Activated B cell treated with CpG ODN at 0.5 μM for 24 hours (primary cell): ENCODE measurements at regions not wholly inside any gene's neighbourhood (a gene's known extent, or its start where the extent isn't known, plus 50 kb on each side); places are given as distances from the start of the nearest gene placed in this dataset.

ENCODE experiments used
- ATAC-seq: fragments of 200-7000 bp; cut with Tn5 transposase; one replicate; pipeline ENCODE4 v1.10.0; 2021; ENCODE audit warnings: low read depth, mild to moderate bottlenecking, moderate library complexity
- CTCF ChIA-PET: fragments of 350-600 bp; sonication (Branson Sonifier 250); formaldehyde crosslinking; loops from one replicate; lab custom pipeline; 2021; ENCODE audit warnings: antibody characterized with exemption; lab: Charles Lee
- POLR2A ChIA-PET: fragments of 350-600 bp; sonication (Branson Sonifier 250); formaldehyde crosslinking; loops from one replicate; lab custom pipeline; 2021; ENCODE audit warnings: antibody characterized with exemption; lab: Charles Lee
- DNase-seq: peaks from one replicate; pipeline ENCODE4 v3.0.0; 2022
- H3K27ac Mint-ChIP-seq: one replicate; pipeline ENCODE4 v1.8.0; 2020; ENCODE audit warnings: mixed read lengths
- H3K27me3 Mint-ChIP-seq: one replicate; pipeline ENCODE4 v1.8.0; 2021; ENCODE audit warnings: mixed read lengths
- H3K36me3 Mint-ChIP-seq: one replicate; pipeline ENCODE4 v1.8.0; 2021; ENCODE audit warnings: low read depth, mixed read lengths
- H3K4me1 Mint-ChIP-seq: one replicate; pipeline ENCODE4 v1.8.0; 2021; ENCODE audit warnings: mixed read lengths
- H3K4me3 Mint-ChIP-seq: one replicate; pipeline ENCODE4 v1.8.0; 2020; ENCODE audit warnings: mild to moderate bottlenecking, mixed read lengths
- H3K9me3 Mint-ChIP-seq: one replicate; pipeline ENCODE4 v1.8.0; 2020; ENCODE audit warnings: mixed read lengths
- intact Hi-C: fragments of 100-400 bp; cut with micrococcal nuclease; formaldehyde crosslinking; loops from one replicate; pipeline ENCODE4 v1.15.1; 2024
- TF ChIP-seq, protein P1 (sequence below): fragments of 200-600 bp; IDR thresholded peaks from one replicate; pipeline ENCODE4 v1.8.0; 2022; ENCODE audit warnings: antibody characterized with exemption, mild to moderate bottlenecking

DNA sequence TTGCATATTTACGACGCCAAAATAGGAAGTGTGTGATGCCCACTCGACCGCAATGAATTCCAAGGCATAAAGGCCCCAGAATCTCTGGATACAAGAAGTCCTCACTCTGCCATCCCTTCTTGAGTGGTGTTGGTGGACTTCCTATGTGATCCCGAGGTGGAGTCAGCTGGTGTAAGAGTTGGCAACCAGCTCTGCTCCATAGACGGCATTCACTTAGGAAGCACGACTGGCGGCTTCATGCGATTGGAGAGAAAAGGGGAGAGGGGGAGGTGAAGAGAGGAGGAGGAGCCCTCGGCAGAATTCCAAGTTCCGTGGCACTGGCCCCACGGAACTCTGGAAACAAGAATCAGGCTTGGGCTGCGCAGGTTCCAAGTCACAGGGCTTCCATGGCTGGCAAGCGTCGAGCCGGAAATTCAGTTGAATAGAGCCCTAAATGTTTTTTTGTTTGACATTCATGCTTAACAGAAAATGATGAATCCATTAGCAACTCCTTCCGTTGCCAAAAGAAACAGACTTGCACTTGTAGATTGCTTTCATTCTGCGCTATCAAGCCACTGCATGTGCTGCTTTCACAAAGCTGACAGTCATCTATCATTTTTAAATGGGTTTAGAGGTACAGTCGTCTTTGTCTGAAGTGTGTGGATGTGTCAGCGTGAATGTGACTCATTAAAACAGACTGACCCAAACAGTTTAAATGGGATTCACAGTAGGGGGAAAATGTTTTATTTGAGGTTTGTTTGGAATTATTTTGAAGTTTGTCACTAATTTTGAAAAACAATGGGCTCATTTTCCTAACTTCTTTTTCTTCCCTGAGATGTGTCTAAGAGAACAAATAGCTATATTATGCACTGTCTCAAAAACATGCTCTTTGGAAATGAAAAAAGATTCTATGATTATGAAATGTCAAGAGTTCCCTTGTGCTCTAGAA is 428.3 kb upstream of the ATP11B start:
- TF ChIP-seq, protein P1, sequence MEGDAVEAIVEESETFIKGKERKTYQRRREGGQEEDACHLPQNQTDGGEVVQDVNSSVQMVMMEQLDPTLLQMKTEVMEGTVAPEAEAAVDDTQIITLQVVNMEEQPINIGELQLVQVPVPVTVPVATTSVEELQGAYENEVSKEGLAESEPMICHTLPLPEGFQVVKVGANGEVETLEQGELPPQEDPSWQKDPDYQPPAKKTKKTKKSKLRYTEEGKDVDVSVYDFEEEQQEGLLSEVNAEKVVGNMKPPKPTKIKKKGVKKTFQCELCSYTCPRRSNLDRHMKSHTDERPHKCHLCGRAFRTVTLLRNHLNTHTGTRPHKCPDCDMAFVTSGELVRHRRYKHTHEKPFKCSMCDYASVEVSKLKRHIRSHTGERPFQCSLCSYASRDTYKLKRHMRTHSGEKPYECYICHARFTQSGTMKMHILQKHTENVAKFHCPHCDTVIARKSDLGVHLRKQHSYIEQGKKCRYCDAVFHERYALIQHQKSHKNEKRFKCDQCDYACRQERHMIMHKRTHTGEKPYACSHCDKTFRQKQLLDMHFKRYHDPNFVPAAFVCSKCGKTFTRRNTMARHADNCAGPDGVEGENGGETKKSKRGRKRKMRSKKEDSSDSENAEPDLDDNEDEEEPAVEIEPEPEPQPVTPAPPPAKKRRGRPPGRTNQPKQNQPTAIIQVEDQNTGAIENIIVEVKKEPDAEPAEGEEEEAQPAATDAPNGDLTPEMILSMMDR: no peak
- intact Hi-C loops: no loop called here
- no peaks in the 10 kb centered on the region for H3K4me1 Mint-ChIP-seq
- H3K27ac Mint-ChIP-seq: no peak overlapping the region
- H3K4me3 Mint-ChIP-seq: no peak overlapping the region
- no peaks in the 10 kb centered on the region for H3K36me3 Mint-ChIP-seq
- ATAC-seq (no peak), DNase-seq (no peak)
- H3K27me3 Mint-ChIP-seq: no peaks in the 10 kb centered on the region
- H3K9me3 Mint-ChIP-seq: no peaks in the 10 kb centered on the region
- CTCF ChIA-PET: no interaction called here
- POLR2A ChIA-PET: no interaction called here

DNA sequence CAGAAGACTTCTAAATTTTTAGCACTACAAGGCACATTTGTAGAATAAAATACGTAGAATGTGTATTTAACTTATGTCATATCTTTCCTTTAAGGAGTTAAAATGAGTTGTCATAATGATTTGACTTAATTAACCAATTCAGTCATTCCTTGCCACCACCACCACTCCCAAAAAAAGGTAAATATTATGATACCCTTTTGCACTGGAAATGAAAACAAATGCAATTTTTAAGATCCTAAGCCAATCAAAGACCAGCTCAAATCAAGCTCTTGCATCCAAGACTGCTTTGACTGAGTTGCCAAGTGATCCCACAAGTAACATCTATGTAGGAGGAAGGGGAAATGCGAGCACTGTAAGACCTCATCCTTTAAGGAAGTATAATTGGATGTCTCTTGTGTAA is 426.6 kb upstream of the ATP11B start:
- Mint-ChIP-seq H3K4me3 (no peak overlapping the region), H3K36me3 (no peaks in the 10 kb centered on the region), H3K27ac (no peak overlapping the region), H3K4me1 (no peaks in the 10 kb centered on the region), H3K27me3 (no peaks in the 10 kb centered on the region), H3K9me3 (no peaks in the 10 kb centered on the region)
- ChIA-PET CTCF (no interaction called here), POLR2A (no interaction called here)
- ATAC-seq (no peak), DNase-seq (no peak)
- intact Hi-C loops: no loop called here
- TF ChIP-seq, protein P1: no peak

DNA sequence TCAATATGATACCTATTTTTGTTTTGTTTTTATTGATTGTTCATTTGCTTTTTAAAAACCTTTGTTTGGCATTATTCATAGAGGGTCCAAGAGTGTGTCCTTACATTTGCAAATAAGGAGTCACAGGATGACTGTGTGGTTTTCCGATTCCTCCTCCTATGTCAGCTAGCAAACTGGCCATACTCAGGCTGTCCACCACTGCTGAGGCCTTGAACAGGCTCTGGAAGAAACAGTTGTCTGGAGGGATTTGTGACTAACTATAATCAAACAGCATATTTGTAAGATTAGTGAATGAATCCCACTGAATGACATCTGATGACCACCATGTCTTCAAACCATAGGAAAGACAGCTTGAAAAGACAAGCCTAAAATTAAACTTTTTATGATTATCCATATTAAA is 423.4 kb upstream of the ATP11B start:
- ChIA-PET CTCF (no interaction called here), POLR2A (no interaction called here)
- H3K27me3 Mint-ChIP-seq: no peaks in the 10 kb centered on the region
- ATAC-seq (no peak), DNase-seq (no peak)
- no peaks in the 10 kb centered on the region for H3K9me3 Mint-ChIP-seq
- H3K4me3 Mint-ChIP-seq: no peak overlapping the region
- TF ChIP-seq, protein P1: no peak
- intact Hi-C loops: no loop called here
- H3K36me3 Mint-ChIP-seq: no peaks in the 10 kb centered on the region
- H3K27ac Mint-ChIP-seq: no peak overlapping the region
- H3K4me1 Mint-ChIP-seq: no peaks in the 10 kb centered on the region

DNA sequence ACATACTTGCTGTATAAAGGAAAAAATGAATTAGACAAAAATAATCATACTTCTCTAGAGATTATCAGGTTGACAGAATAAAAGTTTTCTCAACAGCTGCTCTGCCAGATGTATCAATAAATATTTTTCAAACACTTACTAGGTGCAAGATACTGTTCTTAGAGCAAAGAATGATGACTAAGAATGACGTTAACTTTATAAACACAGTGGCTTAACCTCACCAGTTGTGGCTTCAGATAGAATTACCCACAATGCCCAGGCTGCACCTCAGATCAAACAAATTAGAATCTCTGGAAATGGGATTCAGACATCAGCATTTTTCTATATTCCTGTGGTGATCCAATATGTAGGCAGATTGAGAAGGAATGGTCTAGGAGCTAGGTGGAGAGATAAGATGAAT is 422.4 kb upstream of the ATP11B start:
- POLR2A ChIA-PET: no interaction called here
- intact Hi-C loops: no loop called here
- TF ChIP-seq, protein P1: no peak
- no peaks in the 10 kb centered on the region for H3K27me3 Mint-ChIP-seq
- no peaks in the 10 kb centered on the region for H3K9me3 Mint-ChIP-seq
- no peaks in the 10 kb centered on the region for H3K36me3 Mint-ChIP-seq
- no peaks in the 10 kb centered on the region for H3K4me1 Mint-ChIP-seq
- no peak overlapping the region for H3K27ac Mint-ChIP-seq
- DNase-seq (no peak), ATAC-seq (no peak)
- H3K4me3 Mint-ChIP-seq: no peak overlapping the region
- CTCF ChIA-PET: no interaction called here

DNA sequence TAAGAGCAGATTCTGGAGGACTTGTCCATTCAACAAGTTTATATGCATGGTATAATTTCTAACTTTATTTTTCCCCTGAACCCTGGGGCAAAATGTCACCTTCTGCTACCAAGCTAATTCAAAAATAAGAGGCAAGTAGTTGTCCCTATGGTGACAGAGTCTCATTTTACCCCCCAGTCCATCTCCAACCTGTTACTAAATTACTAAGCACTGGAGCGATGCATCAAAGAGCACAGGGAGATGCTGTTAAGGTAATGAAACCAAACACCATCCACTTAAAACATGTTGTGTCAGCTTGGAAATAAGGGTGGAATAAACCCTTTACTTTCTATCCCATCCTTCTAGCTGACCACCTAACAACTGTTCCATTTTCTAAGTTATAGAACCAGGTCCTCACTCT is 417.4 kb upstream of the ATP11B start:
- H3K9me3 Mint-ChIP-seq: no peaks in the 10 kb centered on the region
- no peak overlapping the region for H3K27ac Mint-ChIP-seq
- ChIA-PET POLR2A (no interaction called here), CTCF (no interaction called here)
- no peak for DNase-seq
- TF ChIP-seq, protein P1: no peak
- H3K4me1 Mint-ChIP-seq: no peaks in the 10 kb centered on the region
- no peak overlapping the region for H3K4me3 Mint-ChIP-seq
- no peak for ATAC-seq
- H3K36me3 Mint-ChIP-seq: no peaks in the 10 kb centered on the region
- H3K27me3 Mint-ChIP-seq: no peaks in the 10 kb centered on the region
- intact Hi-C loops: no loop called here
